CD4-positive, alpha-beta T cell (primary cell): ENCODE measurements at regions not wholly inside any gene's neighbourhood (a gene's known extent, or its start where the extent isn't known, plus 50 kb on each side); places are given as distances from the start of the nearest gene placed in this dataset.

Experiments
- ATAC-seq: fragments of 200-7000 bp; cut with Tn5 transposase; one replicate; pipeline ENCODE4 v1.10.0; 2022; ENCODE audit warnings: mild to moderate bottlenecking; ENCODE audit not compliant: poor library complexity
- CTCF ChIA-PET: fragments of 350-600 bp; sonication (Branson Sonifier 250); formaldehyde crosslinking; loops from one replicate; lab custom pipeline; 2021; ENCODE audit warnings: antibody characterized with exemption, inconsistent platforms; lab: Charles Lee
- POLR2A ChIA-PET: fragments of 350-600 bp; sonication (Branson Sonifier 250); formaldehyde crosslinking; loops from one replicate; lab custom pipeline; 2021; ENCODE audit warnings: antibody characterized with exemption, inconsistent platforms; lab: Charles Lee
- DNase-seq, 14 experiments: peaks; one replicate each; pipeline ENCODE4 v3.0.0-alpha.2; 2013 to 2020; ENCODE audit warnings: mixed read lengths in 2 of 14
- H3K27ac ChIP-seq, 2 donors: one replicate each; pipeline versions ENCODE4 v1.5.1 to v1.7.0; 2013; ENCODE audit warnings: low read length in 2 of 2, low read depth in 1 of 2, mild to moderate bottlenecking in 1 of 2
- H3K27me3 ChIP-seq, 2 experiments: 1 replicate in 1 of 2; 2 replicates in 1 of 2; pipeline versions ENCODE4 v1.6.1 to v1.7.0; 2013; ENCODE audit warnings: low read length in 2 of 2, control low read depth in 1 of 2, mild to moderate bottlenecking in 1 of 2, moderate library complexity in 1 of 2; ENCODE audit not compliant: insufficient read depth in 2 of 2, control insufficient read depth in 1 of 2
- H3K36me3 ChIP-seq: one replicate; pipeline ENCODE4 v1.6.1; 2013; ENCODE audit warnings: low read length, control low read depth; ENCODE audit not compliant: insufficient read depth
- H3K4me1 ChIP-seq: one replicate; pipeline ENCODE4 v1.6.1; 2013; ENCODE audit warnings: low read length, control low read depth; ENCODE audit not compliant: insufficient read depth
- H3K4me3 ChIP-seq: one replicate; pipeline ENCODE4 v1.5.1; 2013; ENCODE audit warnings: mild to moderate bottlenecking, low read length, moderate library complexity
- H3K9me3 ChIP-seq, 2 experiments: 1 replicate in 1 of 2; 2 replicates in 1 of 2; pipeline versions ENCODE4 v1.6.1 to v1.7.0; 2013; ENCODE audit warnings: low read length in 2 of 2, mild to moderate bottlenecking in 2 of 2, control low read depth in 1 of 2, moderate library complexity in 1 of 2; ENCODE audit not compliant: control insufficient read depth in 1 of 2, insufficient read depth in 1 of 2
- H3K27ac Mint-ChIP-seq: one replicate; pipeline ENCODE4 v1.8.0; 2020; ENCODE audit warnings: mixed read lengths
- H3K27me3 Mint-ChIP-seq: one replicate; pipeline ENCODE4 v1.8.0; 2021; ENCODE audit warnings: mixed read lengths
- H3K36me3 Mint-ChIP-seq: one replicate; pipeline ENCODE4 v1.8.0; 2021; ENCODE audit warnings: low read depth, mixed read lengths
- H3K4me1 Mint-ChIP-seq: one replicate; pipeline ENCODE4 v1.8.0; 2021; ENCODE audit warnings: low read depth, mixed read lengths
- H3K4me3 Mint-ChIP-seq: one replicate; pipeline ENCODE4 v1.8.0; 2020; ENCODE audit warnings: mild to moderate bottlenecking, mixed read lengths
- H3K9me3 Mint-ChIP-seq: one replicate; pipeline ENCODE4 v1.8.0; 2020; ENCODE audit warnings: mixed read lengths
- intact Hi-C, 2 experiments: fragments of 100-400 bp; cut with DNase I in 1 of 2; cut with micrococcal nuclease in 1 of 2; formaldehyde crosslinking; loops; one replicate each; pipeline versions ENCODE4 v1.15.1 to v1.9.0; 2023 to 2025; cut with DNase I, micrococcal nuclease
- TF ChIP-seq, protein P1 (sequence below): fragments of 200-600 bp; IDR thresholded peaks from one replicate; pipeline ENCODE4 v1.8.0; 2022; ENCODE audit warnings: antibody characterized with exemption, mild to moderate bottlenecking

DNA sequence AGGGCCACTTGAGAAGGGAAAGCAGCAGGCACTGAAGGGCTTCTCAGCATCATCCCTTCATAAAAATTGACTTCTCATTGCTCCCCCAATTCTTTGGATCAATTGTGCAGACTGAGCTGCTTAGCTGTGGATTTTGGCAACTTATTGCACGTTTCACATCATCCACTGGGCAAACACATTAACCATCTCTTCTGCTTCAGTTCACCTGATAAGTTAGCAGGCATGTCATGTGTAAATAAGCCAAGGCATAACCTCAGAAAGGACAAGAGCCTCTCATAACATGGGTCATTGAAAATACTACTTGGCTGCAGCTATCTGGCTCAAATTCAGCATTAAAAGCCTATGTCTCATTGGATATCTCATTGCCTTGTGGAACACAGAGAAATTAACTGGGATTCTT is 366.5 kb downstream of the LRRC3B start:
- POLR2A ChIA-PET, result no interaction called here
- CTCF ChIA-PET, result no interaction called here
- H3K9me3 ChIP-seq, result no peaks in the 10 kb centered on the region
- no peak overlapping the region for H3K4me3 ChIP-seq
- no peaks in the 10 kb centered on the region for H3K4me1 ChIP-seq
- intact Hi-C loops, result no loop called here
- Mint-ChIP-seq H3K27ac (no peak overlapping the region), H3K36me3 (no peaks in the 10 kb centered on the region), H3K4me3 (no peak overlapping the region), H3K4me1 (no peaks in the 10 kb centered on the region), H3K27me3 (no peaks in the 10 kb centered on the region), H3K9me3 (peaks cover 6% of the 10 kb centered on the region)
- DNase-seq, result no peak
- TF ChIP-seq, protein P1, sequence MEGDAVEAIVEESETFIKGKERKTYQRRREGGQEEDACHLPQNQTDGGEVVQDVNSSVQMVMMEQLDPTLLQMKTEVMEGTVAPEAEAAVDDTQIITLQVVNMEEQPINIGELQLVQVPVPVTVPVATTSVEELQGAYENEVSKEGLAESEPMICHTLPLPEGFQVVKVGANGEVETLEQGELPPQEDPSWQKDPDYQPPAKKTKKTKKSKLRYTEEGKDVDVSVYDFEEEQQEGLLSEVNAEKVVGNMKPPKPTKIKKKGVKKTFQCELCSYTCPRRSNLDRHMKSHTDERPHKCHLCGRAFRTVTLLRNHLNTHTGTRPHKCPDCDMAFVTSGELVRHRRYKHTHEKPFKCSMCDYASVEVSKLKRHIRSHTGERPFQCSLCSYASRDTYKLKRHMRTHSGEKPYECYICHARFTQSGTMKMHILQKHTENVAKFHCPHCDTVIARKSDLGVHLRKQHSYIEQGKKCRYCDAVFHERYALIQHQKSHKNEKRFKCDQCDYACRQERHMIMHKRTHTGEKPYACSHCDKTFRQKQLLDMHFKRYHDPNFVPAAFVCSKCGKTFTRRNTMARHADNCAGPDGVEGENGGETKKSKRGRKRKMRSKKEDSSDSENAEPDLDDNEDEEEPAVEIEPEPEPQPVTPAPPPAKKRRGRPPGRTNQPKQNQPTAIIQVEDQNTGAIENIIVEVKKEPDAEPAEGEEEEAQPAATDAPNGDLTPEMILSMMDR, result no peak
- no peaks in the 10 kb centered on the region for H3K27me3 ChIP-seq
- no peak overlapping the region for H3K27ac ChIP-seq
- no peaks in the 10 kb centered on the region for H3K36me3 ChIP-seq
- no peak for ATAC-seq

DNA sequence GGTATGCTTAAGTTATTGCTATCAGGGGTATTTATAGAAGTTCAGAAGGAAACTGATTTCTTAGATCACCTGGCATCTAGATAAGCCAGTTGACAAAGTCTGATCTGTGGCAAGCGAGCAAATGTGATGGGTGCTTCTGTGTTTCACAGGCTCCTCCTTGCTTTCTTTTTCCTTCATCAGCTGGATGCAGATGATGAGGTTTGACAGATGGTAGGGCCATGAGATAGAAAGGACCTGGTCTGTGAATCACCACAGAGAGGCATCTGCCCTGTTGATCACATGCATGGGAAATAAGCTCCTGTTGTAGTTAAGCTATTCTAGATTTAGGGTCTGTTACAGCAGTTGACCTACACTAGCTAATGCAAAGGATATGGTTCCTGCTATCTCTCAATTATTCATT is 372.0 kb downstream of the NEK10 start:
- H3K9me3 ChIP-seq, result peaks cover 0 to 6% of the 10 kb centered on the region in 2 experiments
- H3K27me3 ChIP-seq, result no peaks in the 10 kb centered on the region
- no peak overlapping the region for H3K4me3 Mint-ChIP-seq
- TF ChIP-seq, protein P1, result no peak
- peaks cover 8% of the 10 kb centered on the region for H3K9me3 Mint-ChIP-seq
- ATAC-seq (no peak), DNase-seq (no peak)
- H3K27ac Mint-ChIP-seq, result no peak overlapping the region
- no peaks in the 10 kb centered on the region for H3K4me1 Mint-ChIP-seq
- no peaks in the 10 kb centered on the region for H3K36me3 Mint-ChIP-seq
- H3K27ac ChIP-seq, result no peak overlapping the region
- CTCF ChIA-PET, result no interaction called here
- intact Hi-C loops, result no loop called here
- no peaks in the 10 kb centered on the region for H3K27me3 Mint-ChIP-seq
- no peaks in the 10 kb centered on the region for H3K36me3 ChIP-seq
- H3K4me1 ChIP-seq, result no peaks in the 10 kb centered on the region
- H3K4me3 ChIP-seq, result no peak overlapping the region
- POLR2A ChIA-PET, result no interaction called here

DNA sequence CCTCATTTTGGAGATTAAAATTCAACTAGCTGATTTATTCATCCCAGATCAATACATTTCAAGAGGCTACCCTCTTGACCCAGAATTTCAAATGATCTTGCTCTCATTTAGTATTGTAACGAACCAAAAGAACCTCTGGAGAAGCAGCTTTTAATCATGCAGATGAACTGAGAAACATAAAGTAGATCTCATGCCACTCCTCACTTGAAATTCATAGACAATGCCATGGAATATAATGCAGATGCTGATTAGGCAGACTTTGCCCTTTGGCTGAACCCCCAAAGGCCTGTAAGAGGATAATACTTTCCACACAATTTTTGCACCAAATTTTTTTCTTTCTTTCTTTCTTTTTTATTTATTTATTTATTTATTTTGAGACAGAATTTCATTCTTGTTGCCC is 358.3 kb downstream of the NEK10 start:
- no peaks in the 10 kb centered on the region for H3K4me1 ChIP-seq
- ATAC-seq (no peak), DNase-seq (no peak)
- CTCF ChIA-PET, result no interaction called here
- POLR2A ChIA-PET, result interaction anchor here (0.5 kb wide), 1 partner anchor 1853 kb away, joined by 3 read pairs; no protein-coding TSS in a partner anchor
- intact Hi-C loops, result no loop called here
- no peak overlapping the region for H3K4me3 Mint-ChIP-seq
- TF ChIP-seq, protein P1, result no peak
- H3K27ac ChIP-seq, result no peak overlapping the region
- H3K4me3 ChIP-seq, result no peak overlapping the region
- H3K27me3 ChIP-seq, result no peaks in the 10 kb centered on the region
- no peaks in the 10 kb centered on the region for H3K9me3 ChIP-seq
- peaks cover 5% of the 10 kb centered on the region for H3K9me3 Mint-ChIP-seq
- no peak overlapping the region for H3K27ac Mint-ChIP-seq
- H3K4me1 Mint-ChIP-seq, result no peaks in the 10 kb centered on the region
- H3K36me3 Mint-ChIP-seq, result no peaks in the 10 kb centered on the region
- H3K27me3 Mint-ChIP-seq, result no peaks in the 10 kb centered on the region
- no peaks in the 10 kb centered on the region for H3K36me3 ChIP-seq
